Keratinocyte (primary cell): ENCODE measurements at regions not wholly inside any gene's neighbourhood (a gene's known extent, or its start where the extent isn't known, plus 50 kb on each side); places are given as distances from the start of the nearest gene placed in this dataset.

ENCODE experiments used
- DNase-seq: peaks from one replicate; pipeline ENCODE4 v3.0.0-alpha.2; 2011; ENCODE audit warnings: low read depth, missing footprints, low spot score
- FAIRE-seq: peaks from 2 replicates; lab custom pipeline; 2011; peaks lifted over from hg19 to GRCh38; lab: Jason Lieb, UNC
- H2AFZ ChIP-seq: 2 replicates; pipeline ENCODE4 v1.6.0; 2012; ENCODE audit warnings: low read length, control low read depth, inconsistent platforms; ENCODE audit not compliant: control insufficient read depth
- H3K27ac ChIP-seq: 2 replicates; pipeline ENCODE4 v1.5.1; 2011; ENCODE audit warnings: low read length; ENCODE audit not compliant: control insufficient read depth, insufficient read depth
- H3K27me3 ChIP-seq: 3 replicates; pipeline ENCODE4 v1.6.0; 2011; ENCODE audit warnings: low read length; ENCODE audit not compliant: control insufficient read depth, insufficient read depth; ENCODE audit errors: extremely low read depth
- H3K36me3 ChIP-seq, 2 experiments: 2 replicates in 1 of 2; 3 replicates in 1 of 2; pipeline ENCODE4 v1.5.1; 2011; ENCODE audit warnings: low read length in 2 of 2, mild to moderate bottlenecking in 1 of 2; ENCODE audit not compliant: control insufficient read depth in 2 of 2, insufficient read depth in 2 of 2; ENCODE audit errors: extremely low read depth in 1 of 2
- H3K4me1 ChIP-seq: 3 replicates; pipeline ENCODE4 v1.5.1; 2011; ENCODE audit warnings: low read length; ENCODE audit not compliant: control insufficient read depth, insufficient read depth; ENCODE audit errors: extremely low read depth
- H3K4me2 ChIP-seq: 3 replicates; pipeline ENCODE4 v1.6.0; 2011; ENCODE audit warnings: low read depth, low read length; ENCODE audit not compliant: control insufficient read depth, insufficient read depth; ENCODE audit errors: extremely low read depth
- H3K4me3 ChIP-seq, 3 experiments: fragments of 200-600 bp in 1 of 3; sonication (generic) in 1 of 3; 2 replicates in 2 of 3; 3 replicates in 1 of 3; pipeline ENCODE4 v1.5.1; 2011 to 2016; ENCODE audit warnings: low read length in 3 of 3, mild to moderate bottlenecking in 3 of 3, control low read depth in 2 of 3, inconsistent platforms in 1 of 3, low read depth in 1 of 3, mixed read lengths in 1 of 3, mixed run types in 1 of 3, moderate library complexity in 1 of 3; ENCODE audit not compliant: control insufficient read depth in 2 of 3, insufficient read depth in 2 of 3; ENCODE audit errors: extremely low read depth in 1 of 3
- H3K79me2 ChIP-seq: 2 replicates; pipeline ENCODE4 v1.6.0; 2012; ENCODE audit warnings: low read length; ENCODE audit not compliant: control insufficient read depth, insufficient read depth
- H3K9ac ChIP-seq: 3 replicates; pipeline ENCODE4 v1.6.0; 2011; ENCODE audit warnings: low read length; ENCODE audit not compliant: control insufficient read depth, insufficient read depth; ENCODE audit errors: extremely low read depth
- H3K9me1 ChIP-seq: 3 replicates; pipeline ENCODE4 v1.6.0; 2011; ENCODE audit warnings: low read length; ENCODE audit not compliant: control insufficient read depth, insufficient read depth; ENCODE audit errors: extremely low read depth
- H3K9me3 ChIP-seq: 2 replicates; pipeline ENCODE4 v1.5.1; 2012; ENCODE audit warnings: low read depth, low read length; ENCODE audit not compliant: control insufficient read depth
- H4K20me1 ChIP-seq: 3 replicates; pipeline ENCODE4 v1.6.0; 2011; ENCODE audit warnings: low read length; ENCODE audit not compliant: control insufficient read depth, insufficient read depth; ENCODE audit errors: extremely low read depth
- EZH2 ChIP-seq: IDR thresholded peaks from one replicate; pipeline ENCODE4 v1.6.1; 2012; ENCODE audit warnings: inconsistent platforms, mild to moderate bottlenecking, low read length, moderate library complexity
- dilution Hi-C: fragments of 300-500 bp; cut with MboI; formaldehyde crosslinking; loops from one replicate; pipeline ENCODE4 v1.7.0; 2020; ENCODE audit warnings: low sequenced_read_pairs; ENCODE audit not compliant: extremely low pct_ligation_motif_present
- TF ChIP-seq, protein P1 (sequence below), 3 experiments: IDR thresholded peaks in 1 of 3; conservative IDR thresholded peaks in 1 of 3; optimal IDR thresholded peaks in 1 of 3; 2 replicates in 2 of 3; 3 replicates in 1 of 3; pipeline versions ENCODE3 to v1.5.1; 2011; ENCODE audit warnings: low read length in 3 of 3, mild to moderate bottlenecking in 3 of 3, moderate library complexity in 2 of 3, control low read depth in 1 of 3, inconsistent platforms in 1 of 3; ENCODE audit not compliant: insufficient read depth in 2 of 3; ENCODE audit errors: extremely low read depth in 1 of 3

- no peak for FAIRE-seq
- dilution Hi-C loops: no loop called here
- Histone ChIP-seq H3K27ac (no peak overlapping the region), H3K4me2 (no peak overlapping the region), H3K4me1 (no peaks in the 10 kb centered on the region), H4K20me1 (no peaks in the 10 kb centered on the region), H3K27me3 (no peaks in the 10 kb centered on the region), H3K4me3 (no peak overlapping the region), H3K36me3 (no peaks in the 10 kb centered on the region), H2AFZ (no peak overlapping the region), H3K9me3 (no peaks in the 10 kb centered on the region), H3K9me1 (no peaks in the 10 kb centered on the region), H3K9ac (no peak overlapping the region), H3K79me2 (no peaks in the 10 kb centered on the region)
- no peak for DNase-seq
- no peak for TF ChIP-seq EZH2
- TF ChIP-seq, protein P1, sequence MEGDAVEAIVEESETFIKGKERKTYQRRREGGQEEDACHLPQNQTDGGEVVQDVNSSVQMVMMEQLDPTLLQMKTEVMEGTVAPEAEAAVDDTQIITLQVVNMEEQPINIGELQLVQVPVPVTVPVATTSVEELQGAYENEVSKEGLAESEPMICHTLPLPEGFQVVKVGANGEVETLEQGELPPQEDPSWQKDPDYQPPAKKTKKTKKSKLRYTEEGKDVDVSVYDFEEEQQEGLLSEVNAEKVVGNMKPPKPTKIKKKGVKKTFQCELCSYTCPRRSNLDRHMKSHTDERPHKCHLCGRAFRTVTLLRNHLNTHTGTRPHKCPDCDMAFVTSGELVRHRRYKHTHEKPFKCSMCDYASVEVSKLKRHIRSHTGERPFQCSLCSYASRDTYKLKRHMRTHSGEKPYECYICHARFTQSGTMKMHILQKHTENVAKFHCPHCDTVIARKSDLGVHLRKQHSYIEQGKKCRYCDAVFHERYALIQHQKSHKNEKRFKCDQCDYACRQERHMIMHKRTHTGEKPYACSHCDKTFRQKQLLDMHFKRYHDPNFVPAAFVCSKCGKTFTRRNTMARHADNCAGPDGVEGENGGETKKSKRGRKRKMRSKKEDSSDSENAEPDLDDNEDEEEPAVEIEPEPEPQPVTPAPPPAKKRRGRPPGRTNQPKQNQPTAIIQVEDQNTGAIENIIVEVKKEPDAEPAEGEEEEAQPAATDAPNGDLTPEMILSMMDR (optimal IDR thresholded peaks at IDR 0.05 in 1 of 3, IDR thresholded peaks at IDR 0.05 in 1 of 3, conservative IDR thresholded peaks at IDR 0.05 in 1 of 3; ENCODE audit: extremely low read depth in 1 of 3, insufficient read depth in 2 of 3, low read length in 3 of 3): no peak
These were observed 914.6 kb upstream of the INTU start for GRCh38 chr4:126718136-126718535.

DNA sequence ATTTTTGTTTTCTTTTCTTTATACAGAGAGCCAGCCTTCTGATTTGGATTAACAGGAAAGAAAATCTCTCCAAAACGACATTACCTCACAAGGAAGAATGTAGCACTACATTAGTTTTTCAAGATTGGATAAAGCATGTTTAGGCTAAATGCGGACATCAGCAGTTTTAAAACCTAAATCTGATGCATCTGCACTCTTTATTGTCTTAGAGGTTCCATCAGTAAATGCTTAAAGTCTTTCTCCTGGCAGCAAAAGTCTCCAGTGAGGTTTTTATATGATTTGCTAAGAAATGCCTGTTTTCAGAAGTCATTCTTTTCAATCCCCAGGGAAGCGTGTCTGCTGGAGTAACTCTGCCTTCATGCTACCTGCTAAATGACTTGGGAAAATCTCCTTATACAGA, 912.9 kb upstream of the INTU start:
- DNase-seq (no peak), FAIRE-seq (no peak)
- Histone ChIP-seq H4K20me1 (no peaks in the 10 kb centered on the region), H3K4me3 (no peak overlapping the region), H3K9me3 (no peaks in the 10 kb centered on the region), H3K27me3 (no peaks in the 10 kb centered on the region), H3K9ac (no peak overlapping the region), H3K9me1 (no peaks in the 10 kb centered on the region), H3K4me2 (no peak overlapping the region), H2AFZ (no peak overlapping the region), H3K27ac (no peak overlapping the region), H3K79me2 (no peaks in the 10 kb centered on the region), H3K4me1 (no peaks in the 10 kb centered on the region), H3K36me3 (no peaks in the 10 kb centered on the region)
- TF ChIP-seq, protein P1 (optimal IDR thresholded peaks at IDR 0.05 in 1 of 3, IDR thresholded peaks at IDR 0.05 in 1 of 3, conservative IDR thresholded peaks at IDR 0.05 in 1 of 3; ENCODE audit: extremely low read depth in 1 of 3, insufficient read depth in 2 of 3, low read length in 3 of 3): no peak
- no peak for TF ChIP-seq EZH2
- dilution Hi-C loops: no loop called here
